ENCODE measurements at regions not wholly inside any gene's neighbourhood (a gene's known extent, or its start where the extent isn't known, plus 50 kb on each side); places are given as distances from the start of the nearest gene placed in this dataset.

DNA sequence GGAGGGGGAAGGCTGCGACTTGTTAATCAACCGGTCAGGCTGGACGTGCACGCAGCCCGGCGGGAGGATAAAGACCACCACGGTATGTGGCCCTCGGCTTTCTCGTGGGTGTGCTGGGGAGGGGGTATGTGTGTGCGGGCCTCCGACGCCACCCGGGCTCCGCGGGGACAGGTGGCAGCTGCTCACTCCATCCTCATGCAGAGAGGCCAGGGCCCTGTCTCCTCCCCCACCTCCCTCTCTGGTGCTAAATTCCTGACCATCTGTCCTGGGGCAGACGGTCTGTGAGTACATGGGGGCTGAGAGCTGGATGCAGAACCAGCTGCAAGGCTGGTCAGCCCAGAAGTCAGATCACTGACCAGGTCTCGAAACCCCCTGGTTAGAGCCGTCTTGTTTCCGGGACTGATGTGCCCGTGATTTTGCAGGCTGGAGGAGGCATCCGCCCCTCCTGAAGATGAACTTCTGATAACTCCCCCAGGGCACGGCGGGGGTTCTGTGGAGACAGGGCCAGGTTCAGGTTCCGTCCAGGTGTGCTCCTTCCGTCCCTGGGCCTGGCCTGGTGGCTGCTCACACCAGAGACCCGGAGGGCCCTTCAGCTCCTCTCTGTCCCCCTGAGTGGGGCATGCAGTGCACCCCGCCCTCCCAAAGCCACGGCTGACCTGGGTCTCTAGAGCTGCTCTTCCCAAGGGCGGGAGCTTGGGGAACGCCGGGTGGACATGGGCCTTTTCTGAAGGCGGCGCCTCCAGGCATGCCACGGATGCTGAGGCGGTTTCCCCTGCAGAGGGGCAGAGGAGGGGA lies 1119.7 kb downstream of the BRD1 start:
- TF ChIP-seq, protein P1, sequence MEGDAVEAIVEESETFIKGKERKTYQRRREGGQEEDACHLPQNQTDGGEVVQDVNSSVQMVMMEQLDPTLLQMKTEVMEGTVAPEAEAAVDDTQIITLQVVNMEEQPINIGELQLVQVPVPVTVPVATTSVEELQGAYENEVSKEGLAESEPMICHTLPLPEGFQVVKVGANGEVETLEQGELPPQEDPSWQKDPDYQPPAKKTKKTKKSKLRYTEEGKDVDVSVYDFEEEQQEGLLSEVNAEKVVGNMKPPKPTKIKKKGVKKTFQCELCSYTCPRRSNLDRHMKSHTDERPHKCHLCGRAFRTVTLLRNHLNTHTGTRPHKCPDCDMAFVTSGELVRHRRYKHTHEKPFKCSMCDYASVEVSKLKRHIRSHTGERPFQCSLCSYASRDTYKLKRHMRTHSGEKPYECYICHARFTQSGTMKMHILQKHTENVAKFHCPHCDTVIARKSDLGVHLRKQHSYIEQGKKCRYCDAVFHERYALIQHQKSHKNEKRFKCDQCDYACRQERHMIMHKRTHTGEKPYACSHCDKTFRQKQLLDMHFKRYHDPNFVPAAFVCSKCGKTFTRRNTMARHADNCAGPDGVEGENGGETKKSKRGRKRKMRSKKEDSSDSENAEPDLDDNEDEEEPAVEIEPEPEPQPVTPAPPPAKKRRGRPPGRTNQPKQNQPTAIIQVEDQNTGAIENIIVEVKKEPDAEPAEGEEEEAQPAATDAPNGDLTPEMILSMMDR (IDR thresholded peaks at IDR 0.05; ENCODE audit: insufficient read depth, low read length): no peak
- TF ChIP-seq GABPA (IDR thresholded peaks at IDR 0.05; ENCODE audit: low read depth): no peak
- TF ChIP-seq POLR2AphosphoS5 (IDR thresholded peaks at IDR 0.05; ENCODE audit: low read depth): no peak
- TF ChIP-seq, protein P2, sequence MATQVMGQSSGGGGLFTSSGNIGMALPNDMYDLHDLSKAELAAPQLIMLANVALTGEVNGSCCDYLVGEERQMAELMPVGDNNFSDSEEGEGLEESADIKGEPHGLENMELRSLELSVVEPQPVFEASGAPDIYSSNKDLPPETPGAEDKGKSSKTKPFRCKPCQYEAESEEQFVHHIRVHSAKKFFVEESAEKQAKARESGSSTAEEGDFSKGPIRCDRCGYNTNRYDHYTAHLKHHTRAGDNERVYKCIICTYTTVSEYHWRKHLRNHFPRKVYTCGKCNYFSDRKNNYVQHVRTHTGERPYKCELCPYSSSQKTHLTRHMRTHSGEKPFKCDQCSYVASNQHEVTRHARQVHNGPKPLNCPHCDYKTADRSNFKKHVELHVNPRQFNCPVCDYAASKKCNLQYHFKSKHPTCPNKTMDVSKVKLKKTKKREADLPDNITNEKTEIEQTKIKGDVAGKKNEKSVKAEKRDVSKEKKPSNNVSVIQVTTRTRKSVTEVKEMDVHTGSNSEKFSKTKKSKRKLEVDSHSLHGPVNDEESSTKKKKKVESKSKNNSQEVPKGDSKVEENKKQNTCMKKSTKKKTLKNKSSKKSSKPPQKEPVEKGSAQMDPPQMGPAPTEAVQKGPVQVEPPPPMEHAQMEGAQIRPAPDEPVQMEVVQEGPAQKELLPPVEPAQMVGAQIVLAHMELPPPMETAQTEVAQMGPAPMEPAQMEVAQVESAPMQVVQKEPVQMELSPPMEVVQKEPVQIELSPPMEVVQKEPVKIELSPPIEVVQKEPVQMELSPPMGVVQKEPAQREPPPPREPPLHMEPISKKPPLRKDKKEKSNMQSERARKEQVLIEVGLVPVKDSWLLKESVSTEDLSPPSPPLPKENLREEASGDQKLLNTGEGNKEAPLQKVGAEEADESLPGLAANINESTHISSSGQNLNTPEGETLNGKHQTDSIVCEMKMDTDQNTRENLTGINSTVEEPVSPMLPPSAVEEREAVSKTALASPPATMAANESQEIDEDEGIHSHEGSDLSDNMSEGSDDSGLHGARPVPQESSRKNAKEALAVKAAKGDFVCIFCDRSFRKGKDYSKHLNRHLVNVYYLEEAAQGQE (IDR thresholded peaks at IDR 0.05; ENCODE audit: insufficient replicate concordance, low read depth): no peak

Data from HL-60 (cell line).